ENCODE measurements at regions not wholly inside any gene's neighbourhood (a gene's known extent, or its start where the extent isn't known, plus 50 kb on each side); places are given as distances from the start of the nearest gene placed in this dataset.

- Histone ChIP-seq H3K36me3 (no peaks in the 10 kb centered on the region), H3K27me3 (peaks cover 0 to 4% (median 0%) of the 10 kb centered on the region in 9 donors), H3K27ac (no peak overlapping the region), H3K9me3 (no peaks in the 10 kb centered on the region), H3K4me3 (no peak overlapping the region), H3K4me1 (no peaks in the 10 kb centered on the region)
- TF ChIP-seq, protein P1, sequence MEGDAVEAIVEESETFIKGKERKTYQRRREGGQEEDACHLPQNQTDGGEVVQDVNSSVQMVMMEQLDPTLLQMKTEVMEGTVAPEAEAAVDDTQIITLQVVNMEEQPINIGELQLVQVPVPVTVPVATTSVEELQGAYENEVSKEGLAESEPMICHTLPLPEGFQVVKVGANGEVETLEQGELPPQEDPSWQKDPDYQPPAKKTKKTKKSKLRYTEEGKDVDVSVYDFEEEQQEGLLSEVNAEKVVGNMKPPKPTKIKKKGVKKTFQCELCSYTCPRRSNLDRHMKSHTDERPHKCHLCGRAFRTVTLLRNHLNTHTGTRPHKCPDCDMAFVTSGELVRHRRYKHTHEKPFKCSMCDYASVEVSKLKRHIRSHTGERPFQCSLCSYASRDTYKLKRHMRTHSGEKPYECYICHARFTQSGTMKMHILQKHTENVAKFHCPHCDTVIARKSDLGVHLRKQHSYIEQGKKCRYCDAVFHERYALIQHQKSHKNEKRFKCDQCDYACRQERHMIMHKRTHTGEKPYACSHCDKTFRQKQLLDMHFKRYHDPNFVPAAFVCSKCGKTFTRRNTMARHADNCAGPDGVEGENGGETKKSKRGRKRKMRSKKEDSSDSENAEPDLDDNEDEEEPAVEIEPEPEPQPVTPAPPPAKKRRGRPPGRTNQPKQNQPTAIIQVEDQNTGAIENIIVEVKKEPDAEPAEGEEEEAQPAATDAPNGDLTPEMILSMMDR (IDR thresholded peaks at IDR 0.05), result no peak
- no peak for TF ChIP-seq POLR2A (IDR thresholded peaks at IDR 0.05)
- ATAC-seq, result no peak
- no peak for DNase-seq
- intact Hi-C loops (cut with DNase I), result no loop called here
- WGBS, 4 donors, result 56 to 64% (median 63%) methylated on average over 3 of the region's 3 CpGs
Measured at GRCh38 chr1:57632401-57632800, 208.5 kb upstream of the DAB1 start.

DNA sequence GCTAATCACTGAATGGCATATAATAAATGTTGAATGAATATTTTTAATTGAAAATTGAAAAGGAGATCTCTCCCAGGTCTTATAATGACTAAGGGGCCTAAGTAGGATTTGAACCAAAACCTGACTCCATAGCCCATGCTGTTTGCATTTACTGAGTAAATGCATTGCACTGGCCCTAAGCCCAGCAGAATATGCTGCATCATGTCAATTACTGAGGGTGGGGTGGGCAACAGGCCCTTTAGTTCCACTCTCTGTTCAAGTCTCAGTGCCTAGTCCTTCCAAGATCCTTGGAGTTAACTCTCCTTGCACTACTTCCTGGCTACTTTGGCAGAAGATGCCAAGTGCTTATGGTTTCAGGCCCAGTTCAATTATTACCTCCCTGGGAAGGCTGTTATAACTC, 203.8 kb upstream of the DAB1 start:
- no peak for TF ChIP-seq POLR2A (IDR thresholded peaks at IDR 0.05)
- TF ChIP-seq, protein P1 (IDR thresholded peaks at IDR 0.05), result no peak
- DNase-seq (no peak), ATAC-seq (no peak)
- no peak overlapping the region for H3K4me3 ChIP-seq
- intact Hi-C loops (cut with DNase I), result loop anchor here in 1 of 10 donors (10.0 kb wide), 1 partner anchor 203 kb away; the partner anchor contains the start of gene DAB1
- no peaks in the 10 kb centered on the region for H3K36me3 ChIP-seq
- H3K27me3 ChIP-seq, result no peaks in the 10 kb centered on the region
- no peaks in the 10 kb centered on the region for H3K9me3 ChIP-seq
- no peak overlapping the region for H3K27ac ChIP-seq
- H3K4me1 ChIP-seq, result peaks cover 0 to 11% (median 0%) of the 10 kb centered on the region in 12 donors

DNA sequence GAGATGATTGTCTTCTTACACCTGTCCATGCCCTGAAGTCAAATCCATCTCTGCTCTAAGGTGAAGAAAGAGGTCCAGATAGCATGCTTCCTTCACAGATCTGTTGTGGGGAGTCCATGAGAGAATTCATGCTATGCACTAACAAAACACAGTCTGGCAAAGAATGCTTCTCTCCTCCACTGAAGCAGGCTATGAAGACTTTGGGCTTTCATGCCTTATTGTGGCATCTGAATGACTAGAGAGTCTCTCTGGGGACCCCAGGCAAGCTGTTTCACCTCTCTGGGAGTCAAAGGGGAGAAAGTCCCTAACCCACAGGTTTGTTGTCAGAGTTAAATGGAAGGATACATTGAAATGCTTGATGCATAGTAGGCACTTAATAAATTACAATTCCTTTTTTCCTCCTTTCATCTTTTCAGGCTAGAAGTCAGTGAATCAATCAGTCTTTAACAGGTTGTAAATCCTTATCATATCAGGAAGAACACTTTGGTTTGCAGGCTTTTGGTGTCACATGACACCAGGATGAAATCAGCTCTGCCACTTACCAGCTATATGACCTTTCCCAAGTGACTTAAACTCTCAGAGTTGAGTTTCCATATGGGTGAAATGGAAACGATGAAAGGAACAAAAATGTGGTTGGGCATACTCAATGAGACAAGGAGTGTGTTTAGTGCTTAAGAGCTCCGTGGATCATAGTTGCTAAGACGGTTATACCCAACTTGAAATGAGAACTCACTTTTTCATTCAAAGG, 200.1 kb upstream of the DAB1 start:
- ATAC-seq (no peak), DNase-seq (no peak)
- no peaks in the 10 kb centered on the region for H3K36me3 ChIP-seq
- no peak overlapping the region for H3K4me3 ChIP-seq
- TF ChIP-seq POLR2A (IDR thresholded peaks at IDR 0.05), result no peak
- TF ChIP-seq, protein P1 (IDR thresholded peaks at IDR 0.05), result no peak
- intact Hi-C loops (cut with DNase I), result loop anchor here in 1 of 10 donors (10.0 kb wide), 1 partner anchor 199 kb away; the partner anchor contains the start of gene DAB1
- H3K9me3 ChIP-seq, result no peaks in the 10 kb centered on the region
- WGBS, 4 donors, result 68 to 72% (median 70%) methylated on average over 3 of the region's 3 CpGs
- no peak overlapping the region for H3K27ac ChIP-seq
- H3K4me1 ChIP-seq, result peaks cover 0 to 18% (median 0%) of the 10 kb centered on the region in 12 donors
- no peaks in the 10 kb centered on the region for H3K27me3 ChIP-seq

DNA sequence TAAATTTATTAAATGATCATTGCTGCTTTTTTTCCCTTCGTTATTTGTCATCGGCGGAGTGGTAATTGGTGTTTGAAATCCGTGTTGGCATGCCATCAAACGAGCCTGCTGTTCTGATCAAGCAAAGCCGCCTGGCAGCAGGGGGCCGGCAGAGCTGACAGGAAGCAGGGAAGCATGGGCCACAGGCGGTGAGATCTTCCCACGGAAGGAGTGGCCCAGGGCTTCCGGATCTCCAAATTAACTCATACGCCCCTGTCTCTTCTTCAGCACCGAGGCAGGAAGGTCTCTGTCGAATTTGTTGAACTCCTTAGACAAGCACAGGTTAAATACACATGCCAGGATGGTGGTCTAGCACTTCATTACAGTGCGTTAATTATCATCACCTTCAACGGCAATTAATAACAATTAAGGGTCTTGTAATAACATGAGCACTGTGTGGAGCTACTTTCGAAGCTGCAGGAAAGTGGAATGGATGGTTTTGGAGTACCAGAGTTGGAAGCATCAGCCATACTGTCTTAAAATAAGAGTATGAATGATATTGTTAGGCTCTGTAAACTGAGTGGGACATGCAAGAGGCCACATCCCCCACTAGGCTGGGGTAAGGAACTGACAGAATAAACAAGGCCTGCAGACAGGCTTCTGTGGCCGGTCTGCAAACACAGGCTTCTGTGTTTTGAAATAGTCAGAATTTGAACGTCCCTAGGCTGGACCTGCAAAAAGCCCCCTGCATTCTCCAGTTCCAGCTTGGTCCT, 199.4 kb upstream of the DAB1 start:
- no peaks in the 10 kb centered on the region for H3K36me3 ChIP-seq
- WGBS, 4 donors, result 19 to 40% (median 27%) methylated on average over 18 of the region's 18 CpGs
- peak overlapping the region in 2 of 12 donors; percentile 28 to 51 for H3K27ac ChIP-seq
- intact Hi-C loops (cut with DNase I), result loop anchor here in 1 of 10 donors (10.0 kb wide), 1 partner anchor 198 kb away; the partner anchor contains the start of gene DAB1
- peak; percentile 41 to 84 (median 65) for DNase-seq
- TF ChIP-seq POLR2A (IDR thresholded peaks at IDR 0.05), result no peak
- TF ChIP-seq, protein P1 (IDR thresholded peaks at IDR 0.05), result peak in 1 of 12 donors; percentile 20
- no peaks in the 10 kb centered on the region for H3K27me3 ChIP-seq
- ATAC-seq, result peak in 1 of 4 donors; percentile 95
- peaks cover 0 to 18% (median 0%) of the 10 kb centered on the region in 12 donors for H3K4me1 ChIP-seq
- H3K9me3 ChIP-seq, result no peaks in the 10 kb centered on the region
- no peak overlapping the region for H3K4me3 ChIP-seq
